Activated T-helper 2 cell treated with anti-CD3 and anti-CD28 coated beads, Interferon-gamma antibody, Interleukin-2, Interleukin-4, amounts not matched to agents 10 μg/mL and 5 μg/mL and 100 μg/mL, durations not matched to agents 14 hours and 24 hours and 36 hours (primary cell): ENCODE measurements at regions not wholly inside any gene's neighbourhood (a gene's known extent, or its start where the extent isn't known, plus 50 kb on each side); places are given as distances from the start of the nearest gene placed in this dataset.

Source experiments
- DNase-seq: peaks from one replicate; pipeline ENCODE4 v3.0.0; 2021; ENCODE audit warnings: low spot score
- H3K27ac Mint-ChIP-seq: one replicate; pipeline ENCODE4 v1.8.0; 2021; ENCODE audit warnings: mixed read lengths
- H3K27me3 Mint-ChIP-seq: one replicate; pipeline ENCODE4 v1.8.0; 2021; ENCODE audit warnings: low read depth, mixed read lengths
- H3K36me3 Mint-ChIP-seq: one replicate; pipeline ENCODE4 v1.8.0; 2021; ENCODE audit warnings: low read depth, mixed read lengths
- H3K4me1 Mint-ChIP-seq: one replicate; pipeline ENCODE4 v1.8.0; 2021; ENCODE audit warnings: low read depth, mixed read lengths
- H3K4me3 Mint-ChIP-seq: one replicate; pipeline ENCODE4 v1.8.0; 2021; ENCODE audit warnings: low read depth, mild to moderate bottlenecking, moderate library complexity, mixed read lengths
- H3K9me3 Mint-ChIP-seq: one replicate; pipeline ENCODE4 v1.8.0; 2021; ENCODE audit warnings: mixed read lengths
- intact Hi-C: fragments of 100-400 bp; cut with micrococcal nuclease; formaldehyde crosslinking; loops from one replicate; pipeline ENCODE4 v1.15.1; 2023

GRCh38 chr11:25349537-25349936, 852.7 kb downstream of the LUZP2 start:
- Mint-ChIP-seq H3K36me3 (no peaks in the 10 kb centered on the region), H3K4me1 (no peaks in the 10 kb centered on the region), H3K4me3 (no peak overlapping the region), H3K27ac (no peak overlapping the region), H3K27me3 (no peaks in the 10 kb centered on the region), H3K9me3 (peaks cover 40% of the 10 kb centered on the region)
- intact Hi-C loops, result no loop called here
- no peak for DNase-seq

GRCh38 chr11:25350899-25351803, 854.3 kb downstream of the LUZP2 start:
- intact Hi-C loops, result no loop called here

GRCh38 chr11:25357133-25357532, 860.3 kb downstream of the LUZP2 start:
- Mint-ChIP-seq H3K27me3 (no peaks in the 10 kb centered on the region), H3K9me3 (peaks cover 19% of the 10 kb centered on the region), H3K36me3 (no peaks in the 10 kb centered on the region), H3K4me1 (no peaks in the 10 kb centered on the region), H3K4me3 (no peak overlapping the region), H3K27ac (no peak overlapping the region)
- no peak for DNase-seq
- intact Hi-C loops, result no loop called here

More at GRCh38 chr11:25350899-25351803, 854.3 kb downstream of the LUZP2 start:
- Mint-ChIP-seq H3K27ac (no peak overlapping the region), H3K4me3 (no peak overlapping the region), H3K36me3 (no peaks in the 10 kb centered on the region), H3K4me1 (no peaks in the 10 kb centered on the region), H3K9me3 (peaks cover 47% of the 10 kb centered on the region), H3K27me3 (no peaks in the 10 kb centered on the region)
- no peak for DNase-seq

GRCh38 chr11:25377466-25377865, 880.6 kb downstream of the LUZP2 start:
- Mint-ChIP-seq H3K27ac (no peak overlapping the region), H3K4me1 (no peaks in the 10 kb centered on the region), H3K27me3 (no peaks in the 10 kb centered on the region), H3K36me3 (no peaks in the 10 kb centered on the region), H3K4me3 (no peak overlapping the region), H3K9me3 (peaks cover 44% of the 10 kb centered on the region)
- DNase-seq, result no peak
- intact Hi-C loops, result no loop called here

- H3K9me3 Mint-ChIP-seq, result peaks cover 32% of the 10 kb centered on the region
- no peak overlapping the region for H3K27ac Mint-ChIP-seq
- no peak for DNase-seq
- H3K4me3 Mint-ChIP-seq, result no peak overlapping the region
- no peaks in the 10 kb centered on the region for H3K36me3 Mint-ChIP-seq
- H3K4me1 Mint-ChIP-seq, result no peaks in the 10 kb centered on the region
- intact Hi-C loops, result no loop called here
- no peaks in the 10 kb centered on the region for H3K27me3 Mint-ChIP-seq
Measured at GRCh38 chr11:25396847-25397246, 900.0 kb downstream of the LUZP2 start.

- H3K4me1 Mint-ChIP-seq, result no peaks in the 10 kb centered on the region
- no peak overlapping the region for H3K4me3 Mint-ChIP-seq
- no peaks in the 10 kb centered on the region for H3K36me3 Mint-ChIP-seq
- intact Hi-C loops, result no loop called here
- peaks cover 23% of the 10 kb centered on the region for H3K9me3 Mint-ChIP-seq
- no peak for DNase-seq
- H3K27me3 Mint-ChIP-seq, result no peaks in the 10 kb centered on the region
- H3K27ac Mint-ChIP-seq, result no peak overlapping the region
Measured at GRCh38 chr11:25408146-25408545, 911.3 kb downstream of the LUZP2 start.

- Mint-ChIP-seq H3K36me3 (no peaks in the 10 kb centered on the region), H3K27me3 (no peaks in the 10 kb centered on the region), H3K4me3 (no peak overlapping the region), H3K4me1 (no peaks in the 10 kb centered on the region), H3K9me3 (peaks cover 30% of the 10 kb centered on the region), H3K27ac (no peak overlapping the region)
- intact Hi-C loops, result no loop called here
- DNase-seq, result no peak
Measured at GRCh38 chr11:25415793-25416192, 916.1 kb upstream of the ANO3 start.

- DNase-seq, result no peak
- no peaks in the 10 kb centered on the region for H3K36me3 Mint-ChIP-seq
- peaks cover 18% of the 10 kb centered on the region for H3K9me3 Mint-ChIP-seq
- intact Hi-C loops, result no loop called here
- no peak overlapping the region for H3K27ac Mint-ChIP-seq
- no peaks in the 10 kb centered on the region for H3K27me3 Mint-ChIP-seq
- no peak overlapping the region for H3K4me3 Mint-ChIP-seq
- no peaks in the 10 kb centered on the region for H3K4me1 Mint-ChIP-seq
Measured at GRCh38 chr11:25423436-25424199, 908.3 kb upstream of the ANO3 start.

GRCh38 chr11:25432376-25432775, 899.6 kb upstream of the ANO3 start:
- Mint-ChIP-seq H3K27ac (no peak overlapping the region), H3K36me3 (no peaks in the 10 kb centered on the region), H3K4me3 (no peak overlapping the region), H3K9me3 (peaks cover 14% of the 10 kb centered on the region), H3K27me3 (no peaks in the 10 kb centered on the region), H3K4me1 (no peaks in the 10 kb centered on the region)
- intact Hi-C loops, result no loop called here
- no peak for DNase-seq

- no peak overlapping the region for H3K4me3 Mint-ChIP-seq
- intact Hi-C loops, result no loop called here
- peaks cover 27% of the 10 kb centered on the region for H3K9me3 Mint-ChIP-seq
- DNase-seq, result no peak
- no peak overlapping the region for H3K27ac Mint-ChIP-seq
- H3K27me3 Mint-ChIP-seq, result no peaks in the 10 kb centered on the region
- H3K36me3 Mint-ChIP-seq, result no peaks in the 10 kb centered on the region
- H3K4me1 Mint-ChIP-seq, result no peaks in the 10 kb centered on the region
Measured at GRCh38 chr11:25435197-25435596, 896.7 kb upstream of the ANO3 start.

- intact Hi-C loops, result no loop called here
- no peaks in the 10 kb centered on the region for H3K27me3 Mint-ChIP-seq
Measured at GRCh38 chr11:25436326-25436725, 895.6 kb upstream of the ANO3 start.

GRCh38 chr11:25441421-25441820, 890.5 kb upstream of the ANO3 start:
- H3K27me3 Mint-ChIP-seq, result no peaks in the 10 kb centered on the region
- DNase-seq, result no peak
- H3K9me3 Mint-ChIP-seq, result peaks cover 33% of the 10 kb centered on the region
- no peaks in the 10 kb centered on the region for H3K36me3 Mint-ChIP-seq
- intact Hi-C loops, result no loop called here
- H3K4me1 Mint-ChIP-seq, result no peaks in the 10 kb centered on the region
- no peak overlapping the region for H3K27ac Mint-ChIP-seq
- H3K4me3 Mint-ChIP-seq, result no peak overlapping the region

More at GRCh38 chr11:25436326-25436725, 895.6 kb upstream of the ANO3 start:
- Mint-ChIP-seq H3K27ac (no peak overlapping the region), H3K9me3 (peaks cover 34% of the 10 kb centered on the region), H3K4me1 (no peaks in the 10 kb centered on the region), H3K36me3 (no peaks in the 10 kb centered on the region), H3K4me3 (no peak overlapping the region)
- no peak for DNase-seq

- no peaks in the 10 kb centered on the region for H3K36me3 Mint-ChIP-seq
- no peaks in the 10 kb centered on the region for H3K4me1 Mint-ChIP-seq
- H3K9me3 Mint-ChIP-seq, result peaks cover 36% of the 10 kb centered on the region
- H3K4me3 Mint-ChIP-seq, result no peak overlapping the region
- H3K27me3 Mint-ChIP-seq, result no peaks in the 10 kb centered on the region
- intact Hi-C loops, result no loop called here
- H3K27ac Mint-ChIP-seq, result no peak overlapping the region
- no peak for DNase-seq
Measured at GRCh38 chr11:25449091-25449490, 882.8 kb upstream of the ANO3 start.
